ENCODE measurements at regions not wholly inside any gene's neighbourhood (a gene's known extent, or its start where the extent isn't known, plus 50 kb on each side); places are given as distances from the start of the nearest gene placed in this dataset.

GRCh38 chr6:40723967-40724366 is 136.8 kb upstream of the LRFN2 start:
- intact Hi-C loops (cut with micrococcal nuclease), result no loop called here
- Histone ChIP-seq H3K9me2 (ENCODE audit: insufficient read depth) (no peaks in the 10 kb centered on the region), H3K9ac (ENCODE audit: low read length) (no peak overlapping the region), H3K27me3 (ENCODE audit: insufficient read depth, low read length) (no peaks in the 10 kb centered on the region), H3K4me1 (ENCODE audit: control insufficient read depth in 1 of 2, insufficient read depth in 2 of 2, low read length in 2 of 2) (no peaks in the 10 kb centered on the region), H3K79me2 (ENCODE audit: insufficient read depth, low read length) (no peaks in the 10 kb centered on the region), H3K27ac (ENCODE audit: low read depth, low read length) (no peak overlapping the region), H2AFZ (ENCODE audit: low read depth, low read length, poor library complexity, severe bottlenecking) (no peak overlapping the region), H3K4me2 (ENCODE audit: low read length) (no peak overlapping the region), H3K4me3 (replicated peaks in 1 of 2; ENCODE audit: low read depth in 1 of 2, low read length in 2 of 2) (no peak overlapping the region), H3K9me3 (ENCODE audit: control insufficient read depth in 1 of 2, insufficient read depth in 1 of 2, low read depth in 1 of 2, low read length in 2 of 2) (no peaks in the 10 kb centered on the region), H4K20me1 (ENCODE audit: insufficient read depth) (no peaks in the 10 kb centered on the region), H3K36me3 (ENCODE audit: control insufficient read depth in 1 of 2, insufficient read depth in 2 of 2, low read length in 2 of 2) (no peaks in the 10 kb centered on the region)
- no peak for DNase-seq (ENCODE audit: low read depth, low spot score)
- BruUV-seq (replicated peaks), result no TSS peak
- ChIA-PET CTCF (no interaction called here), RAD21 (ENCODE audit: low non-redundant PET in 1 of 2, low total read pairs in 2 of 2, uncharacterized antibody in 2 of 2, unreplicated experiment in 2 of 2) (no interaction called here), POLR2A (no interaction called here)
- TF ChIP-seq YY1 (IDR thresholded peaks at IDR 0.05; ENCODE audit: extremely low read depth, insufficient replicate concordance, low read depth, low read length) (no peak), SRF (IDR thresholded peaks at IDR 0.05; ENCODE audit: low read depth) (no peak), POLR2A (IDR thresholded peaks at IDR 0.05; ENCODE audit: borderline replicate concordance, extremely low read depth, insufficient read depth, insufficient read length) (no peak), TCF7L2 (IDR thresholded peaks at IDR 0.05; ENCODE audit: borderline replicate concordance, extremely low read depth, insufficient read depth, insufficient read length) (no peak), RAD21 (IDR thresholded peaks at IDR 0.05; ENCODE audit: low read depth) (no peak), CBX3 (IDR thresholded peaks at IDR 0.05; ENCODE audit: low read depth) (no peak), POLR2AphosphoS5 (IDR thresholded peaks at IDR 0.05; ENCODE audit: low read depth, low read length) (no peak), ZFX (IDR thresholded peaks at IDR 0.05) (no peak), JUND (IDR thresholded peaks at IDR 0.05) (no peak)
- TF ChIP-seq, protein P1, sequence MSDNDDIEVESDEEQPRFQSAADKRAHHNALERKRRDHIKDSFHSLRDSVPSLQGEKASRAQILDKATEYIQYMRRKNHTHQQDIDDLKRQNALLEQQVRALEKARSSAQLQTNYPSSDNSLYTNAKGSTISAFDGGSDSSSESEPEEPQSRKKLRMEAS (IDR thresholded peaks at IDR 0.05), result no peak
- ATAC-seq, result no peak

- ChIA-PET POLR2A (no interaction called here), CTCF (no interaction called here), RAD21 (ENCODE audit: low non-redundant PET in 1 of 2, low total read pairs in 2 of 2, uncharacterized antibody in 2 of 2, unreplicated experiment in 2 of 2) (no interaction called here)
- H2AFZ ChIP-seq (ENCODE audit: low read depth, low read length, poor library complexity, severe bottlenecking), result no peak overlapping the region
- H3K79me2 ChIP-seq (ENCODE audit: insufficient read depth, low read length), result no peaks in the 10 kb centered on the region
- H3K4me1 ChIP-seq (ENCODE audit: control insufficient read depth in 1 of 2, insufficient read depth in 2 of 2, low read length in 2 of 2), result no peaks in the 10 kb centered on the region
- intact Hi-C loops (cut with micrococcal nuclease), result no loop called here
- no peak for TF ChIP-seq TCF7L2 (IDR thresholded peaks at IDR 0.05; ENCODE audit: borderline replicate concordance, extremely low read depth, insufficient read depth, insufficient read length)
- no peak for TF ChIP-seq SRF (IDR thresholded peaks at IDR 0.05; ENCODE audit: low read depth)
- H4K20me1 ChIP-seq (ENCODE audit: insufficient read depth), result no peaks in the 10 kb centered on the region
- no peak for ATAC-seq
- DNase-seq (ENCODE audit: low read depth, low spot score), result no peak
- no peak overlapping the region for H3K9ac ChIP-seq (ENCODE audit: low read length)
- BruUV-seq (replicated peaks), result no TSS peak
- no peak overlapping the region for H3K4me3 ChIP-seq (replicated peaks in 1 of 2; ENCODE audit: low read depth in 1 of 2, low read length in 2 of 2)
- H3K4me2 ChIP-seq (ENCODE audit: low read length), result no peak overlapping the region
- no peak overlapping the region for H3K27ac ChIP-seq (ENCODE audit: low read depth, low read length)
- no peaks in the 10 kb centered on the region for H3K27me3 ChIP-seq (ENCODE audit: insufficient read depth, low read length)
- no peaks in the 10 kb centered on the region for H3K9me3 ChIP-seq (ENCODE audit: control insufficient read depth in 1 of 2, insufficient read depth in 1 of 2, low read depth in 1 of 2, low read length in 2 of 2)
- no peaks in the 10 kb centered on the region for H3K9me2 ChIP-seq (ENCODE audit: insufficient read depth)
- H3K36me3 ChIP-seq (ENCODE audit: control insufficient read depth in 1 of 2, insufficient read depth in 2 of 2, low read length in 2 of 2), result no peaks in the 10 kb centered on the region
Measured at GRCh38 chr6:40722553-40723258, 135.5 kb upstream of the LRFN2 start.

Measured in HCT116 (cell line).